Parathyroid adenoma (tissue), 2 donors: ENCODE measurements at regions not wholly inside any gene's neighbourhood (a gene's known extent, or its start where the extent isn't known, plus 50 kb on each side); places are given as distances from the start of the nearest gene placed in this dataset.

Experiments used
- H2AFZ ChIP-seq: fragments of 300-600 bp; sonication (generic); one replicate; pipeline ENCODE4 v1.7.0; 2017; ENCODE audit warnings: antibody characterized with exemption, mild to moderate bottlenecking
- H3K27ac ChIP-seq: fragments of 300-600 bp; sonication (generic); one replicate; pipeline ENCODE4 v1.7.0; 2017
- H3K27me3 ChIP-seq: fragments of 300-600 bp; sonication (generic); one replicate; pipeline ENCODE4 v1.7.0; 2017; ENCODE audit warnings: low read length; ENCODE audit not compliant: control insufficient read depth, insufficient read depth
- H3K36me3 ChIP-seq: fragments of 300-600 bp; sonication (generic); one replicate; pipeline ENCODE4 v1.7.0; 2017; ENCODE audit warnings: low read length; ENCODE audit not compliant: control insufficient read depth, insufficient read depth
- H3K4me1 ChIP-seq: fragments of 300-600 bp; sonication (generic); one replicate; pipeline ENCODE4 v1.7.0; 2017; ENCODE audit warnings: control low read depth
- H3K4me2 ChIP-seq: fragments of 300-600 bp; sonication (generic); one replicate; pipeline ENCODE4 v1.7.0; 2017; ENCODE audit warnings: low read length
- H3K4me3 ChIP-seq: fragments of 300-600 bp; sonication (generic); one replicate; pipeline ENCODE4 v1.7.0; 2017; ENCODE audit warnings: low read depth, low read length
- H3K79me2 ChIP-seq: fragments of 300-600 bp; sonication (generic); one replicate; pipeline ENCODE4 v1.7.0; 2017; ENCODE audit warnings: control low read depth
- H3K9ac ChIP-seq: fragments of 300-600 bp; sonication (generic); one replicate; pipeline ENCODE4 v1.7.0; 2017; ENCODE audit warnings: mild to moderate bottlenecking
- H3K9me3 ChIP-seq: fragments of 300-600 bp; sonication (generic); one replicate; pipeline ENCODE4 v1.7.0; 2017; ENCODE audit warnings: low read length; ENCODE audit not compliant: control insufficient read depth
- TF ChIP-seq, protein P1 (sequence below): fragments of 300-600 bp; sonication (generic); IDR thresholded peaks from one replicate; pipeline ENCODE4 v1.7.0; 2017; ENCODE audit warnings: antibody characterized with exemption, mild to moderate bottlenecking
- donor health status: primary hyperparathyroidism.

DNA sequence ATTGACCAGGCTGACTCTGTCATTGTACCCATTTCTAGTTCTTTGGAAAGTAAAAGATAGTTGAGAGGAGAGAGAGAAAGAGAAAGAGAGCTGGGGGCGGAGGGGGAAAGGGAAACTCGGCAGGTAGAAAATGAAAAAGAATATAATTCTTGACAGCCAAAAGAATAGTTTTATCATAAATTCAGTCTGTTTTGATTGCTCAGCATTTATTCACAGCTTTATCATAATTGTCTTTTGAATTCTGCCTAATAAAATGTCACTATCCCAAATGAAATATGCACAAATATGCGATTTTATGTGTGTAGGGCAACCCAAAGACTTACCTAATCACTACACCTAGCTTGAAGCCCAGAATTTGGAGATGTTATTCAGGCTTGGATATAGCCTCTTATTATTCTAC lies 1024.0 kb upstream of the PABPC4L start:
- H3K27ac ChIP-seq = no peak overlapping the region
- no peak overlapping the region for H2AFZ ChIP-seq
- H3K9ac ChIP-seq = no peak overlapping the region
- no peak overlapping the region for H3K4me3 ChIP-seq
- no peaks in the 10 kb centered on the region for H3K4me1 ChIP-seq
- no peaks in the 10 kb centered on the region for H3K27me3 ChIP-seq
- no peaks in the 10 kb centered on the region for H3K79me2 ChIP-seq
- no peaks in the 10 kb centered on the region for H3K36me3 ChIP-seq
- no peak overlapping the region for H3K4me2 ChIP-seq
- H3K9me3 ChIP-seq = no peaks in the 10 kb centered on the region
- TF ChIP-seq, protein P1, sequence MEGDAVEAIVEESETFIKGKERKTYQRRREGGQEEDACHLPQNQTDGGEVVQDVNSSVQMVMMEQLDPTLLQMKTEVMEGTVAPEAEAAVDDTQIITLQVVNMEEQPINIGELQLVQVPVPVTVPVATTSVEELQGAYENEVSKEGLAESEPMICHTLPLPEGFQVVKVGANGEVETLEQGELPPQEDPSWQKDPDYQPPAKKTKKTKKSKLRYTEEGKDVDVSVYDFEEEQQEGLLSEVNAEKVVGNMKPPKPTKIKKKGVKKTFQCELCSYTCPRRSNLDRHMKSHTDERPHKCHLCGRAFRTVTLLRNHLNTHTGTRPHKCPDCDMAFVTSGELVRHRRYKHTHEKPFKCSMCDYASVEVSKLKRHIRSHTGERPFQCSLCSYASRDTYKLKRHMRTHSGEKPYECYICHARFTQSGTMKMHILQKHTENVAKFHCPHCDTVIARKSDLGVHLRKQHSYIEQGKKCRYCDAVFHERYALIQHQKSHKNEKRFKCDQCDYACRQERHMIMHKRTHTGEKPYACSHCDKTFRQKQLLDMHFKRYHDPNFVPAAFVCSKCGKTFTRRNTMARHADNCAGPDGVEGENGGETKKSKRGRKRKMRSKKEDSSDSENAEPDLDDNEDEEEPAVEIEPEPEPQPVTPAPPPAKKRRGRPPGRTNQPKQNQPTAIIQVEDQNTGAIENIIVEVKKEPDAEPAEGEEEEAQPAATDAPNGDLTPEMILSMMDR = no peak

DNA sequence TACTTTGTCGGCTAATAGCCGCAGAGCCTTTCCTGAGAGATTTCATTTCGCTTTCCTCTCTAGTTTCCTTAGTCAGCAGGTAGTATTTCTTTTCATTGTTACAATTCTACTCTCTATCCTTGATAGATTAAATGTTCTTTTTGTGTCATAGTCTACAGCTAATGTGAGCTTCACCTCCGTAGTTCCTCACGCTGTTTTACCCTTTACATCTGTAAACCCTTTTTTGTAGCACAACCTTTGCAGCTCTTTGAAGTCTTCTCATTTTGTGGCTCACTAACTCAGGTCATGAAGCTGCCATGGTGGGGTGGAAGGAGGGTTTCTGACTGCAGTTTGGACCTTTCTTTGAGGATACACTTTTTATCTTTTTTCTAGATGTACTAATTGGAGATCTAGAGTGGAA lies 1008.8 kb upstream of the PABPC4L start:
- H3K4me2 ChIP-seq = no peak overlapping the region
- H3K9me3 ChIP-seq = no peaks in the 10 kb centered on the region
- H3K4me1 ChIP-seq = no peaks in the 10 kb centered on the region
- no peak overlapping the region for H3K27ac ChIP-seq
- no peaks in the 10 kb centered on the region for H3K36me3 ChIP-seq
- no peak overlapping the region for H2AFZ ChIP-seq
- TF ChIP-seq, protein P1 = no peak
- H3K79me2 ChIP-seq = no peaks in the 10 kb centered on the region
- no peaks in the 10 kb centered on the region for H3K27me3 ChIP-seq
- no peak overlapping the region for H3K4me3 ChIP-seq
- no peak overlapping the region for H3K9ac ChIP-seq

DNA sequence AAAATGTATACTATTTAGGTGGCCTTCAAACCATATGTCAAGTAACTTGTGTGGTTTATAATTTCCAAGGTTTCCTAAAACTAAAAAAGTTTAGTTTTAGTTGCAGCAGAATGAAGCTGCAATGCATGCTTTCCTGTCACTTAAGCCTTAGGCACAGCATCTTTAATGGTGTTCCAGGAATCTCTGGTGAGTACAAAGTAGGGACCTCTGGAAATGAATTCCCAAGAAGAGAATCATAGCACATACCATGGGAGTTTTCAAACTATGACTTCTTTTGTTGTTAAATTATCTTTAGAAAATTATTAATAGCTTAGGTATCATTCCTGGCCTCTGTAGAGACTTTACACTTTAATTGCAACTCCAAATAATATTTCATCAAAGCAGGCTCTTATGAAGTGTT lies 1005.9 kb upstream of the PABPC4L start:
- Histone ChIP-seq H3K27me3 (no peaks in the 10 kb centered on the region), H3K36me3 (no peaks in the 10 kb centered on the region), H3K9ac (no peak overlapping the region), H3K79me2 (no peaks in the 10 kb centered on the region), H3K27ac (no peak overlapping the region), H3K4me3 (no peak overlapping the region), H2AFZ (no peak overlapping the region), H3K4me2 (no peak overlapping the region), H3K4me1 (no peaks in the 10 kb centered on the region), H3K9me3 (no peaks in the 10 kb centered on the region)
- TF ChIP-seq, protein P1 = no peak

DNA sequence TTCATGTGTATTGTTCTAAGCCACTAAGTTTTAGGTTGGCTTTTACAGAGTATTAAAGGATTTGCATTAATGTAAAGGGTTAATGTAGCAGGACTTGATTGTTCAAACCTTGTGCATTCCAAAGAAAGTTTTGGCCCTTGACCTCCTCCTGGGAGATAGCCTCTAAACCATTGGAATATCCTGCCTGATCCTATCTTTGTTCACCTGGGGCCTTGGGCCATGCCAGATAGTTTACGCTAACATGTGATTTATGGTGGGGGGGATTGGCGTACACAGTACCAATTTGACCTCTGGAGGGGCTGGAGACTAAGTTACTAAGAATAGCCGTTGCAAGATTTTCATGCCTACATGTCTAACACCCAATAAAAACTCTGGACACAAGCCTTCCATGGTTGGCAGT lies 1002.7 kb upstream of the PABPC4L start:
- Histone ChIP-seq H3K27ac (no peak overlapping the region), H2AFZ (no peak overlapping the region), H3K79me2 (no peaks in the 10 kb centered on the region), H3K4me2 (no peak overlapping the region), H3K27me3 (no peaks in the 10 kb centered on the region), H3K36me3 (no peaks in the 10 kb centered on the region), H3K4me1 (no peaks in the 10 kb centered on the region), H3K4me3 (no peak overlapping the region), H3K9ac (no peak overlapping the region), H3K9me3 (no peaks in the 10 kb centered on the region)
- TF ChIP-seq, protein P1 = no peak

DNA sequence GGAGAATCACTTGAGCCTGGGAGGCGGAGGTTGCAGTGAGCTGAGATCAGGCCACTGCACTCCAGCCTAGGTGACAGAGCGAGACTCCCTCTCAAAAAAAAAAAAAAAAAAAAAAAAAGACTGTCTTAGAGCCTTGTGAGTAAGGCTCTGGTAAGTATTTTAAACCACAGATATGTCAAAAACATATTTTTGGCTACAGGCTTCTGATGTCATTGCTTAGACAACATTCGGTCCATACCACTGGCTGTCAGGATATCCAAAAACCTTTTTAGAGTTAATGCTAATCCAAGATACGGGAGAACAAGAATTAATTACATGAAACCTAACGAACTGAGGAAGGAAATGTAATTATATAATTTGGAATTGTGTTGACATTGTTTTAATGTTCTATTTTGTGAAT lies 999.5 kb upstream of the PABPC4L start:
- Histone ChIP-seq H3K79me2 (no peaks in the 10 kb centered on the region), H3K9ac (no peak overlapping the region), H3K9me3 (no peaks in the 10 kb centered on the region), H2AFZ (no peak overlapping the region), H3K36me3 (no peaks in the 10 kb centered on the region), H3K4me3 (no peak overlapping the region), H3K4me2 (no peak overlapping the region), H3K27me3 (no peaks in the 10 kb centered on the region), H3K27ac (no peak overlapping the region), H3K4me1 (no peaks in the 10 kb centered on the region)
- TF ChIP-seq, protein P1 = no peak
